ENCODE measurements at regions not wholly inside any gene's neighbourhood (a gene's known extent, or its start where the extent isn't known, plus 50 kb on each side); places are given as distances from the start of the nearest gene placed in this dataset.

GRCh38 chr10:128851726-128852125, 615.3 kb upstream of the MGMT start:
- TF ChIP-seq, protein P1, sequence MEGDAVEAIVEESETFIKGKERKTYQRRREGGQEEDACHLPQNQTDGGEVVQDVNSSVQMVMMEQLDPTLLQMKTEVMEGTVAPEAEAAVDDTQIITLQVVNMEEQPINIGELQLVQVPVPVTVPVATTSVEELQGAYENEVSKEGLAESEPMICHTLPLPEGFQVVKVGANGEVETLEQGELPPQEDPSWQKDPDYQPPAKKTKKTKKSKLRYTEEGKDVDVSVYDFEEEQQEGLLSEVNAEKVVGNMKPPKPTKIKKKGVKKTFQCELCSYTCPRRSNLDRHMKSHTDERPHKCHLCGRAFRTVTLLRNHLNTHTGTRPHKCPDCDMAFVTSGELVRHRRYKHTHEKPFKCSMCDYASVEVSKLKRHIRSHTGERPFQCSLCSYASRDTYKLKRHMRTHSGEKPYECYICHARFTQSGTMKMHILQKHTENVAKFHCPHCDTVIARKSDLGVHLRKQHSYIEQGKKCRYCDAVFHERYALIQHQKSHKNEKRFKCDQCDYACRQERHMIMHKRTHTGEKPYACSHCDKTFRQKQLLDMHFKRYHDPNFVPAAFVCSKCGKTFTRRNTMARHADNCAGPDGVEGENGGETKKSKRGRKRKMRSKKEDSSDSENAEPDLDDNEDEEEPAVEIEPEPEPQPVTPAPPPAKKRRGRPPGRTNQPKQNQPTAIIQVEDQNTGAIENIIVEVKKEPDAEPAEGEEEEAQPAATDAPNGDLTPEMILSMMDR (IDR thresholded peaks at IDR 0.05): no peak
- no peaks in the 10 kb centered on the region for H3K36me3 ChIP-seq
- no peaks in the 10 kb centered on the region for H3K27me3 ChIP-seq
- H3K27ac ChIP-seq: no peak overlapping the region
- H3K9me3 ChIP-seq: no peaks in the 10 kb centered on the region
- no peaks in the 10 kb centered on the region for H3K4me1 ChIP-seq (ENCODE audit: control insufficient read depth in 1 of 2, insufficient read depth in 1 of 2, low read depth in 1 of 2, low read length in 1 of 2)
- H3K4me3 ChIP-seq (ENCODE audit: low read depth in 1 of 2, low read length in 1 of 2): no peak overlapping the region

GRCh38 chr10:128852449-128852848, 614.6 kb upstream of the MGMT start:
- TF ChIP-seq, protein P1 (IDR thresholded peaks at IDR 0.05): no peak
- no peak overlapping the region for H3K27ac ChIP-seq
- no peaks in the 10 kb centered on the region for H3K4me1 ChIP-seq (ENCODE audit: control insufficient read depth in 1 of 2, insufficient read depth in 1 of 2, low read depth in 1 of 2, low read length in 1 of 2)
- H3K36me3 ChIP-seq: no peaks in the 10 kb centered on the region
- no peaks in the 10 kb centered on the region for H3K27me3 ChIP-seq
- H3K9me3 ChIP-seq: no peaks in the 10 kb centered on the region
- H3K4me3 ChIP-seq (ENCODE audit: low read depth in 1 of 2, low read length in 1 of 2): no peak overlapping the region

GRCh38 chr10:128852902-128853301, 614.1 kb upstream of the MGMT start:
- H3K9me3 ChIP-seq: no peaks in the 10 kb centered on the region
- no peaks in the 10 kb centered on the region for H3K27me3 ChIP-seq
- H3K4me3 ChIP-seq (ENCODE audit: low read depth in 1 of 2, low read length in 1 of 2): no peak overlapping the region
- TF ChIP-seq, protein P1 (IDR thresholded peaks at IDR 0.05): no peak
- H3K27ac ChIP-seq: no peak overlapping the region
- H3K4me1 ChIP-seq (ENCODE audit: control insufficient read depth in 1 of 2, insufficient read depth in 1 of 2, low read depth in 1 of 2, low read length in 1 of 2): no peaks in the 10 kb centered on the region
- H3K36me3 ChIP-seq: no peaks in the 10 kb centered on the region

DNA sequence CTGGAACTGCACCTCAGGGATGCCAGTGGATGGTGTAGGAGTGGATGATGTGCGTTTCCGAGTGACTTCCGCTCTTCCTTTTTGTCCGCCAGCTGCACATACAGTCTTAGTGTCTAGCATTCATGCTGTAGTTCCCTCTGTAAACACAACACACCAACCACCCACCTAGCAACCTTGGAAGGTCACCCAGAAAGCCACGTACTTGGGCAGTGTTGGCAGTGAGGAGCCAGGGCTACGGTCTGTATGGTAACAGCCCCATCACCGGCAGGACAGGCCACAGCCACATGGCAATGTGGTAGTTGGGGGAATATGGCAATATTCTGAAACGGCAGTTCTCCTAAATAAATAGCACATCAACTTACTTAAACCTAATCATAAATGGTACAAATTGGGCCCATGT, 613.5 kb upstream of the MGMT start:
- Histone ChIP-seq H3K4me1 (ENCODE audit: control insufficient read depth in 1 of 2, insufficient read depth in 1 of 2, low read depth in 1 of 2, low read length in 1 of 2) (no peaks in the 10 kb centered on the region), H3K27me3 (no peaks in the 10 kb centered on the region), H3K27ac (no peak overlapping the region), H3K4me3 (ENCODE audit: low read depth in 1 of 2, low read length in 1 of 2) (no peak overlapping the region), H3K9me3 (no peaks in the 10 kb centered on the region), H3K36me3 (no peaks in the 10 kb centered on the region)
- TF ChIP-seq, protein P1 (IDR thresholded peaks at IDR 0.05): no peak

GRCh38 chr10:128854204-128854603, 612.8 kb upstream of the MGMT start:
- TF ChIP-seq, protein P1 (IDR thresholded peaks at IDR 0.05): no peak
- no peak overlapping the region for H3K4me3 ChIP-seq (ENCODE audit: low read depth in 1 of 2, low read length in 1 of 2)
- no peaks in the 10 kb centered on the region for H3K9me3 ChIP-seq
- no peaks in the 10 kb centered on the region for H3K27me3 ChIP-seq
- no peak overlapping the region for H3K27ac ChIP-seq
- no peaks in the 10 kb centered on the region for H3K36me3 ChIP-seq
- no peaks in the 10 kb centered on the region for H3K4me1 ChIP-seq (ENCODE audit: control insufficient read depth in 1 of 2, insufficient read depth in 1 of 2, low read depth in 1 of 2, low read length in 1 of 2)

DNA sequence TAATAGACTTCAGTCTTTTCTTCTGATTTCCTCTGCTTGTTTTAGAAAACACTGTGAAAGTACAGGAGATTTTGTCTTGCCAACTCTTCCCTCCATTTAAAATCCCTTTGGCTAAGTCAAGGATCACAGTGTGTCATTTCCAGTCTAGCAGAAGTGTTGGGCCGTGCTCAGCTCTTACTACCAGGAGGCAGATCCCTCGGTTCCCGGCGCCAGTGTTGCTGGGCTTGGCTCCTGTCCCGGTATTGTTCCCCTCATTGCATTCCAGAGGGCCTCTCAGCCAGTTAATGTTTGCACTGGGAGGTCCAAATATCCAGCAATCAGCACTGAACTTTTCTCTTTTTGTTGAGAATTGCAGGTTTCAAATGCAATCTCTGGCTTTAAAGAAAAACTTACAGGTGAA, 612.1 kb upstream of the MGMT start:
- Histone ChIP-seq H3K4me1 (ENCODE audit: control insufficient read depth in 1 of 2, insufficient read depth in 1 of 2, low read depth in 1 of 2, low read length in 1 of 2) (no peaks in the 10 kb centered on the region), H3K4me3 (ENCODE audit: low read depth in 1 of 2, low read length in 1 of 2) (no peak overlapping the region), H3K27me3 (no peaks in the 10 kb centered on the region), H3K27ac (no peak overlapping the region), H3K9me3 (no peaks in the 10 kb centered on the region), H3K36me3 (no peaks in the 10 kb centered on the region)
- TF ChIP-seq, protein P1 (IDR thresholded peaks at IDR 0.05): no peak
